ENCODE measurements at regions not wholly inside any gene's neighbourhood (a gene's known extent, or its start where the extent isn't known, plus 50 kb on each side); places are given as distances from the start of the nearest gene placed in this dataset.
A peak's percentile ranks its signal among the peaks of the same experiment; 100 is the strongest.

GRCh38 chr15:69854521-69855181 lies 243.1 kb downstream of the TLE3 start:
- intact Hi-C loops (cut with micrococcal nuclease; ENCODE audit: unreplicated experiment) = loop anchor here (2.0 to 10.0 kb wide), 7 partner anchors 57 to 610 kb away; no protein-coding TSS in a partner anchor
- CTCF ChIA-PET = no interaction called here
- H3K27ac ChIP-seq = peak overlapping the region; percentile 91
- peak overlapping the region; percentile 55; the same call in 1 of the 2 replicates for H3K4me2 ChIP-seq
- H3K4me3 ChIP-seq = no peak overlapping the region
- H3K79me2 ChIP-seq (ENCODE audit: low read depth) = no peaks in the 10 kb centered on the region
- no peaks in the 10 kb centered on the region for H3K9me2 ChIP-seq (ENCODE audit: insufficient read depth)
- H3F3A ChIP-seq (ENCODE audit: insufficient read depth, low read depth) = peaks cover 23% of the 10 kb centered on the region
- H3K9me3 ChIP-seq (ENCODE audit: insufficient read depth, low read depth) = no peaks in the 10 kb centered on the region
- H2AFZ ChIP-seq = no peak overlapping the region
- H3K4me1 ChIP-seq (replicated peaks; ENCODE audit: insufficient read depth) = peaks cover 31% of the 10 kb centered on the region
- H3K36me3 ChIP-seq (ENCODE audit: low read depth) = no peaks in the 10 kb centered on the region
- no peak for TF ChIP-seq EZH2 (IDR thresholded peaks at IDR 0.05; ENCODE audit: low read depth)
- no peak for TF ChIP-seq CTCF (conservative IDR thresholded peaks at IDR 0.05)
- DNase-seq = peak; percentile 32 to 66
- POLR2A ChIA-PET (ENCODE audit: unreplicated experiment) = interaction anchor here (0.6 kb wide), 1 partner anchor 36 kb away, joined by 3 read pairs; no protein-coding TSS in a partner anchor
- H3K27me3 ChIP-seq (ENCODE audit: insufficient read depth, low read depth) = no peaks in the 10 kb centered on the region
- no peaks in the 10 kb centered on the region for H4K20me1 ChIP-seq (ENCODE audit: insufficient read depth)
- TSS peak; percentile 88 for BruUV-seq (replicated peaks)

GRCh38 chr15:69855258-69856000 lies 242.3 kb downstream of the TLE3 start:
- peak overlapping the region; percentile 91 for H3K27ac ChIP-seq
- no peaks in the 10 kb centered on the region for H3K9me3 ChIP-seq (ENCODE audit: insufficient read depth, low read depth)
- intact Hi-C loops (cut with micrococcal nuclease; ENCODE audit: unreplicated experiment) = loop anchor here (2.0 to 10.0 kb wide), 2 partner anchors 243 to 609 kb away; no protein-coding TSS in a partner anchor
- H3F3A ChIP-seq (ENCODE audit: insufficient read depth, low read depth) = peaks cover 23% of the 10 kb centered on the region
- POLR2A ChIA-PET (ENCODE audit: unreplicated experiment) = no interaction called here
- no peaks in the 10 kb centered on the region for H3K9me2 ChIP-seq (ENCODE audit: insufficient read depth)
- H2AFZ ChIP-seq = no peak overlapping the region
- H3K27me3 ChIP-seq (ENCODE audit: insufficient read depth, low read depth) = no peaks in the 10 kb centered on the region
- DNase-seq = peak in 1 of 2 experiments; percentile 11
- TF ChIP-seq EZH2 (IDR thresholded peaks at IDR 0.05; ENCODE audit: low read depth) = no peak
- no peak for TF ChIP-seq CTCF (conservative IDR thresholded peaks at IDR 0.05)
- CTCF ChIA-PET = no interaction called here
- H3K79me2 ChIP-seq (ENCODE audit: low read depth) = no peaks in the 10 kb centered on the region
- peaks cover 31% of the 10 kb centered on the region for H3K4me1 ChIP-seq (replicated peaks; ENCODE audit: insufficient read depth)
- no peaks in the 10 kb centered on the region for H3K36me3 ChIP-seq (ENCODE audit: low read depth)
- BruUV-seq (replicated peaks) = no TSS peak
- H3K4me3 ChIP-seq = no peak overlapping the region
- H4K20me1 ChIP-seq (ENCODE audit: insufficient read depth) = no peaks in the 10 kb centered on the region
- H3K4me2 ChIP-seq = peak overlapping the region; percentile 55; the same call in 1 of the 2 replicates

GRCh38 chr15:69857250-69857649 lies 240.5 kb downstream of the TLE3 start:
- Histone ChIP-seq H3K9me3 (ENCODE audit: insufficient read depth, low read depth) (no peaks in the 10 kb centered on the region), H3K4me2 (no peak overlapping the region), H2AFZ (no peak overlapping the region), H4K20me1 (ENCODE audit: insufficient read depth) (no peaks in the 10 kb centered on the region), H3F3A (ENCODE audit: insufficient read depth, low read depth) (peaks cover 21% of the 10 kb centered on the region), H3K36me3 (ENCODE audit: low read depth) (no peaks in the 10 kb centered on the region), H3K79me2 (ENCODE audit: low read depth) (no peaks in the 10 kb centered on the region), H3K4me3 (no peak overlapping the region), H3K4me1 (replicated peaks; ENCODE audit: insufficient read depth) (peaks cover 36% of the 10 kb centered on the region), H3K9me2 (ENCODE audit: insufficient read depth) (no peaks in the 10 kb centered on the region), H3K27me3 (ENCODE audit: insufficient read depth, low read depth) (no peaks in the 10 kb centered on the region), H3K27ac (no peak overlapping the region)
- DNase-seq = no peak
- CTCF ChIA-PET = no interaction called here
- POLR2A ChIA-PET (ENCODE audit: unreplicated experiment) = interaction anchor here (0.6 kb wide), 1 partner anchor 289 kb away, joined by 5 read pairs; no protein-coding TSS in a partner anchor
- TF ChIP-seq EZH2 (IDR thresholded peaks at IDR 0.05; ENCODE audit: low read depth) (no peak), CTCF (conservative IDR thresholded peaks at IDR 0.05) (no peak)
- no TSS peak for BruUV-seq (replicated peaks)
- intact Hi-C loops (cut with micrococcal nuclease; ENCODE audit: unreplicated experiment) = loop anchor here (10.0 kb wide), 1 partner anchor 608 kb away; no protein-coding TSS in a partner anchor

Data from PC-9 (cell line).